ENCODE measurements at regions not wholly inside any gene's neighbourhood (a gene's known extent, or its start where the extent isn't known, plus 50 kb on each side); places are given as distances from the start of the nearest gene placed in this dataset.
A peak's percentile ranks its signal among the peaks of the same experiment; 100 is the strongest.

GRCh38 chr5:121608826-121609225 lies 242.9 kb upstream of the FTMT start:
- TF ChIP-seq, protein P1, sequence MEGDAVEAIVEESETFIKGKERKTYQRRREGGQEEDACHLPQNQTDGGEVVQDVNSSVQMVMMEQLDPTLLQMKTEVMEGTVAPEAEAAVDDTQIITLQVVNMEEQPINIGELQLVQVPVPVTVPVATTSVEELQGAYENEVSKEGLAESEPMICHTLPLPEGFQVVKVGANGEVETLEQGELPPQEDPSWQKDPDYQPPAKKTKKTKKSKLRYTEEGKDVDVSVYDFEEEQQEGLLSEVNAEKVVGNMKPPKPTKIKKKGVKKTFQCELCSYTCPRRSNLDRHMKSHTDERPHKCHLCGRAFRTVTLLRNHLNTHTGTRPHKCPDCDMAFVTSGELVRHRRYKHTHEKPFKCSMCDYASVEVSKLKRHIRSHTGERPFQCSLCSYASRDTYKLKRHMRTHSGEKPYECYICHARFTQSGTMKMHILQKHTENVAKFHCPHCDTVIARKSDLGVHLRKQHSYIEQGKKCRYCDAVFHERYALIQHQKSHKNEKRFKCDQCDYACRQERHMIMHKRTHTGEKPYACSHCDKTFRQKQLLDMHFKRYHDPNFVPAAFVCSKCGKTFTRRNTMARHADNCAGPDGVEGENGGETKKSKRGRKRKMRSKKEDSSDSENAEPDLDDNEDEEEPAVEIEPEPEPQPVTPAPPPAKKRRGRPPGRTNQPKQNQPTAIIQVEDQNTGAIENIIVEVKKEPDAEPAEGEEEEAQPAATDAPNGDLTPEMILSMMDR (IDR thresholded peaks at IDR 0.05; ENCODE audit: insufficient read depth, missing control alignments) = no peak
- no peak for DNase-seq (ENCODE audit: insufficient read length, low spot score)
- no peak for FAIRE-seq

GRCh38 chr5:121624035-121624434 lies 227.6 kb upstream of the FTMT start:
- TF ChIP-seq, protein P1 (IDR thresholded peaks at IDR 0.05; ENCODE audit: insufficient read depth, missing control alignments) = no peak
- no peak for FAIRE-seq

DNA sequence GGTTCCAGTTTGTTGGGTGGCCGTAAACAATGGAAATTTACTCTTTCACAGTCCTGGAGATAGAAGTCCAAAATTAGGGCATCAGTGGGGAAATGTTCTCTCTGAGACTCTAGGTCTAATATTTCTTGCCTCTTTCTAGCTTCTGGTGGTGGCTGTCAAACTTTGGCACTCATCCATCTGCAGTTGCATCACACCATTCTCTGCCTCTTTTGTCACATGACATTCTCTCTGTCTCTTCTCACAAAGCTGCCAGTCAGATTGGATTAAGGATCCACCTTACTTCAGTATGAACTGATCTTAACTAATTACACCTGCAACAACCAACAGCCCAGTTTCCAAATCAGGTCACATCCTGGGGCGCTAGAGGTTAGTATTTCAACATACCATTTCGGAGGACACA lies 222.9 kb upstream of the FTMT start:
- DNase-seq (ENCODE audit: insufficient read length, low spot score) (no peak), FAIRE-seq (no peak)
- TF ChIP-seq, protein P1 (IDR thresholded peaks at IDR 0.05; ENCODE audit: insufficient read depth, missing control alignments) = no peak

More at GRCh38 chr5:121624035-121624434, 227.6 kb upstream of the FTMT start:
- DNase-seq (ENCODE audit: insufficient read length, low spot score) = no peak

DNA sequence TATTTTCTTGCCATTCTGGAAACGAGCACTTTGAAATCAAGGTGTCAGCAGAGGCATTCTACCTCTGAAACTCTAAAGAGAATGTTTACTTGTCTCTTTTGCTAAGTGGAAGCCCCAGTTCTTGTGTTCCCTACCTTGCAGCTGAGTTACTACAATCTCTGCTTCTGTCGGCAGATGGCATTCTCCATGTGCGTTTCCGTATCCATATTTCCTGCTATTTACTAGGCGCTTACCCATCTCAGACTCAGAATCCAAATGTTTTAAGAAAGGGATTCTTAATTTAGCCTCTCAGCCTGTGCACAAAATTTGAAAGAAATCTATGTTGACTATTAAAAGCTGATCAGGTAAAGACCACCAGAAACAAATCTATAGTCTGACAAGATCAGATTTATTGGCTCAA lies 221.3 kb upstream of the FTMT start:
- FAIRE-seq (peak; percentile 84), DNase-seq (ENCODE audit: insufficient read length, low spot score) (no peak)
- TF ChIP-seq, protein P1 (IDR thresholded peaks at IDR 0.05; ENCODE audit: insufficient read depth, missing control alignments) = no peak

- TF ChIP-seq, protein P1 (IDR thresholded peaks at IDR 0.05; ENCODE audit: insufficient read depth, missing control alignments) = no peak
- FAIRE-seq (no peak), DNase-seq (ENCODE audit: insufficient read length, low spot score) (no peak)
These were observed 216.7 kb upstream of the FTMT start for GRCh38 chr5:121634946-121635345.

DNA sequence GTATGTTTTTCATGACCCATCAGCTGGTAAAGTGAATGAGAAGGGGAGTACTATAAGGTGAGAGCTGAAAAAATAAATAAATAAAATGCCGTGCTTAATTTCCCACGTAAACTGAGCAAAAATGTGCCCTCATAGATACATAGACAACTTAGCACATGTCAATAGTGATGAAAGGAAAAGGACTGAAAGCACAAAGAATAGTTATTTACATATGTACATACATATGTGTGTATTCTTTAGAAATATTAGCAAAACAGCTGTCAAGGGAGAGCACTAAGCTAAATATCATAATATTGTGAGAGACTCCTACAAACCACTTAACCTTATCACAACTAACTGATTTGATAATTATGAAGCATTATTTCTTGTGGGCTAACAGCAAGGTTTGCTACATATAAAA lies 213.6 kb upstream of the FTMT start:
- FAIRE-seq = no peak

DNA sequence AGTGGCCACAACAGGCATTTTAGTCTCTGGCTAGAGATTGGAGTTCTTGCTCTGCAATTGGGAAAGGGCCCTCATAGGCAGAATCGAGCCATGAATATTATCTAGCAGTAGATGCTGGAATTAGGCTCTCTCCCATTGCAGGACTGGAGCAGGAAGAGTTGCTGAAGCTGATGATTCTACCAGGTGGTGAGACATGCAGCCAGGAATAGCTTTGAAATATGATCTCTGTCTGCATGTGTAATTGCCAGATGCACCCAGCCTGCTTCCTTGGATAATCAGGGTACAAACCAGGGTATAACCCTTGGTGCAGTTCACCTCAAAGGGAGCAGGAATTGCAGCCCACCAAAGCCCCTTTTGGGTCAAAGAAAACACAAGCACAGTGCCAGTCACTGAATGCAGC lies 211.4 kb upstream of the FTMT start:
- TF ChIP-seq, protein P1 (IDR thresholded peaks at IDR 0.05; ENCODE audit: insufficient read depth, missing control alignments) = no peak
- no peak for FAIRE-seq
- no peak for DNase-seq (ENCODE audit: insufficient read length, low spot score)

More for the DNA sequence above, 213.6 kb upstream of the FTMT start:
- no peak for DNase-seq (ENCODE audit: insufficient read length, low spot score)
- TF ChIP-seq, protein P1 (IDR thresholded peaks at IDR 0.05; ENCODE audit: insufficient read depth, missing control alignments) = no peak

Measured in D721Med (cell line).